Panc1 (cell line): ENCODE measurements at regions not wholly inside any gene's neighbourhood (a gene's known extent, or its start where the extent isn't known, plus 50 kb on each side); places are given as distances from the start of the nearest gene placed in this dataset.

Source experiments
- CTCF ChIP-seq: fragments of 450-650 bp; IDR thresholded peaks from 2 replicates; pipeline ENCODE4 v1.5.1; 2017; ENCODE audit warnings: mild to moderate bottlenecking
- POLR2AphosphoS5 ChIP-seq: IDR thresholded peaks from 2 replicates; pipeline ENCODE4 v1.6.1; 2012; ENCODE audit warnings: mild to moderate bottlenecking, low read depth, low read length, moderate library complexity
- REST ChIP-seq, 2 experiments: IDR thresholded peaks; 2 replicates each; pipeline ENCODE4 v1.6.1; 2011 to 2012; ENCODE audit warnings: low read depth in 2 of 2, control low read depth in 1 of 2, low read length in 1 of 2, mild to moderate bottlenecking in 1 of 2, moderate library complexity in 1 of 2; ENCODE audit not compliant: insufficient read depth in 1 of 2

- TF ChIP-seq CTCF (no peak), POLR2AphosphoS5 (no peak), REST (IDR thresholded peaks at IDR 0.05; ENCODE audit: insufficient read depth in 1 of 2, low read depth in 2 of 2, low read length in 1 of 2) (no peak)
Observed at GRCh38 chr21:38623552-38623951, 125.3 kb upstream of the ERG start.
